GM19351 (cell line): ENCODE measurements at regions not wholly inside any gene's neighbourhood (a gene's known extent, or its start where the extent isn't known, plus 50 kb on each side); places are given as distances from the start of the nearest gene placed in this dataset.
"Not testable (repeated sequence)": the region's sequence is repeated elsewhere in the genome, so short reads cannot be mapped to it uniquely, and the experiment has no call there.

Experiments used
- ATAC-seq: cut with Tn5 transposase; IDR thresholded peaks from one replicate; pipeline ENCODE4 v1.9.1; 2021; ENCODE audit warnings: mild to moderate bottlenecking, moderate library complexity; ENCODE audit not compliant: unreplicated experiment

DNA sequence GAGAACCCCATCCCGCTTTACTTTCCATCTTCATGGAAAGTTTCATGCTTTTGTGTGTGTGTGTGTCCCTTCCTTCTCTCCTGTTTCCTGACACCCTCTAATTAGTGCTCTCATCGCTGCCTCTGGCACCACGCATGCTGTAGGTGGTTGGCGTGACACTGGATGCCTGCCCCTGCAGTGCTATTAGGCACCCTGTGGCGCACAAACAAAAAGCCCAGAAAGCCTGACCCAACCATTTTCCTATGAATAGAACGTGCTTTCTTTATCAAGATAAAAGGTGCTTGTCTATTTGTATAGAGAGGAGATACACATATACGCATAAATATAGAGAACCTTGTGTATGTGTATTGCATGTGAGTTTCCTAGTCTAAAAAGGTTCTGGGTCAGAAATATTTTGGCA lies 120.8 kb upstream of the CDCA7L start:
- no peak for ATAC-seq

DNA sequence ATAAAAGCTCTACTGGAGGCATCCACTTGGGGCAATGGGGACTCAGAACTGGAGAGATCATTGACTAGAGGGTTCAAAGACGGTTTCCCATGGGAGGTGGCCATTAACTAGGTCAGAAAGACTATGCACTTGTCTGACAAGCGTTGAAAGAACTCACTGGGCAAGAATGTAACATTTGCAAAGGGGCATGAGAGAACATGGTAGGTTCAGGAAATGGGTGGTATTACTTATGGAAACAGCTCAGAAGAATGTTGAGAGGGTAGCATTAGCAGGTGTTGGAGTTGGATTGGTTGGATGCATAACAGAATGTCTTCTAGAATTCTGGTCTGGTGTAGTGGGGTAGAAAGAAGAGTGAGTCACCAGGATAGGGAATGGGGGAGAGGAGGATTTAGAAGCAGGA lies 119.1 kb upstream of the CDCA7L start:
- ATAC-seq: no peak

DNA sequence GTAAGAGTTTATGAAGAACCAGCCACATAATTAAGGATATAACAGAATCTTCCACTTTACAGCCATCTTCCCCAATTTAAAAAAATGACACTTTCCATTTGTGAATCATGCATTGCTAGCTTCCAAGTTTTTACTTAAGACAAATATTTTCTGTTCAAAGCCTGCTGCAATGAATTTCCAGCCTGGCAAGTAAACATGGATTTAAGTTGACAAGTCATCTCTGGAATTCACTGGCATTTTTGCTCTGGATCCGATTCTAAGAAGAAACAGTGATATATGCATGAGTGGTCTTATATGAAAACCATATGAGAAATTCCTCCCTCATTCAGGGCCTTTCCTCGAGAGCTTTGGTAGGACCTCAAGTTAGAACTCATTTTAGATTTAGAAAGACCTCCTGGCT lies 116.1 kb upstream of the CDCA7L start:
- ATAC-seq: no peak

DNA sequence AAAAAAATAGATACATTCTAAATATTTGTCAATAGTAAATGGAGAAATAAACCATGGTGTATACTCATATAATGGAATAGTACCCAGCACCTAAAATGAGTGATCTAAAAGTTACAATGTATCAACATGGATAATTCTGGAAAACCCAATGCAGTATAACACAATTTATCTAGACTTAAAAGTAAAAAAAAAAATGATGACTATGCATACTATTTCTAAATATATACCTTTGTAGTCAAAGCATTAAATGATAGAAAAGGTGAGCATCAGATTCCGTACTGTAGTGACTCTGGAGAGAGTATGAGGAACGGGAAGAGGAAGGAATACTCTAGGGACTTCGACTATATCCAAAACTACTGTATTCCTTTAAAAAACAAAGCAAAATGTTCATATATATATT lies 115.2 kb upstream of the CDCA7L start:
- no peak for ATAC-seq

DNA sequence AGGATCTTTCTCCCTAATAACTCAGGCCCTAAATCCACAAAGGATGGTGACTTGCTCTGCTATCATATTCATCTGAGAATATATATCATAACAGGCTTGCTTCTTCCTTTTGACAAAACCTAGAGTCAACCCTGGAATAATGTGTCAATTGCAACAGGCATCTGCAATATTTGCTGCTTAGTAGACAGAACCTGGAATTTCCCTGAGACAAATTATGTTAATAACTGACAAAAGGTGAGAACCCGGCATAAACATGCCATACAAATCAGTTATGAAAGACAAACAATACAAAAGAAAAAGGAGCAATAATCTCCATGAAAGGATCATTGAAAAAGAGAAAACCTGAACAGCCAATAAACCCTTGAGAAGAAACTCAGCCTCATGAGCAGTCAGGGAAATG lies 114.5 kb upstream of the CDCA7L start:
- ATAC-seq: no peak

DNA sequence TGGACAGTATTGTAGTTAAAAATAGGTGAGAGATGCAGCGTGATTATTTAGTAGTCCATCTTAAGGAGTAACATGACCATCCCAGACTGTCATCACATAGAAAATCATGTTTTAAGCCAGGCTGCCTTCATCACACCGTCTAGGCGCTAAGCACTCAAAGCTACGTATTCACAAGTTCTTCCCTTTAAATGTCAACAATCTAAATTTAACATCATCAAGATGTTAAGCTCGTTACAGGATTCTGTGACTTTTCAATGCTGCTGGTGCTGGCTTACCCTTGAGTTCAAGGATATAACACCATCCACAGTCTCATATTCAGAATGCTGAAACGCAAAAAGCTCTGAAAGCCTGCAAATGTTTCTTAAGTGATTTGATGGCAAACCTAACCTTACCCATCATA lies 109.5 kb upstream of the CDCA7L start:
- no peak for ATAC-seq

DNA sequence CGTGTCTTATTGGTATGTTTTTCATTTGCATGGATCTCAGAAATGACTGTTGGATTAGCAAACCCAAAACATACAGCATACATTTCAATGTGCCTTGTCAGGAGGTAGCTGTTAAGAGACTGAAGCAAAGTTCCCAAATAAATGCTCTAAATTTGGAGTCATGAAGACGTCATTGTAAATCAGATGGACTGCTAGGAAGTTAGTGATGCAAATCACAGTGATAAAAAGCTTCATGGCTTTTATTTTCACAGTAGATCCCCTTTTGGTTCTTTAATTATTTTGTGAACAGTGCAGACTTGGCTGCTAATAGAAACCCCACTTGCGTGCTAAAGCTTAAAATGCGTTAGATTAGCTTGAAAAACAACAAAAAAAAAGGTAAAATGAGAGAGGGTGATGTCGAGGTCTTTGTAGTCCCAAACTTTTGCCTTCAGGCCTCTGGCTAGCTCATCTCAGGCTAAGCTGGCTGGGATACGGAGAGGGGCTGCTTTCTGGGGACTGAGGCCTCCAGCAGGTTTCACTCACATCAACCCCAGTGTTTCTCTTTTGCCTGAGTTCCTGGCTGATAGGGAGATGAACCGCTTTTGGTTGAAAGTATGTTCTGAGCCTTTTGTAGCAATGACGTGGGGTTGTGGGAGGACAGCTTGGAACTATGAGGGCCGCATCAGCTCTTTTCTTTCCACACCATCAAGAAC lies 107.1 kb upstream of the CDCA7L start:
- ATAC-seq: no peak

DNA sequence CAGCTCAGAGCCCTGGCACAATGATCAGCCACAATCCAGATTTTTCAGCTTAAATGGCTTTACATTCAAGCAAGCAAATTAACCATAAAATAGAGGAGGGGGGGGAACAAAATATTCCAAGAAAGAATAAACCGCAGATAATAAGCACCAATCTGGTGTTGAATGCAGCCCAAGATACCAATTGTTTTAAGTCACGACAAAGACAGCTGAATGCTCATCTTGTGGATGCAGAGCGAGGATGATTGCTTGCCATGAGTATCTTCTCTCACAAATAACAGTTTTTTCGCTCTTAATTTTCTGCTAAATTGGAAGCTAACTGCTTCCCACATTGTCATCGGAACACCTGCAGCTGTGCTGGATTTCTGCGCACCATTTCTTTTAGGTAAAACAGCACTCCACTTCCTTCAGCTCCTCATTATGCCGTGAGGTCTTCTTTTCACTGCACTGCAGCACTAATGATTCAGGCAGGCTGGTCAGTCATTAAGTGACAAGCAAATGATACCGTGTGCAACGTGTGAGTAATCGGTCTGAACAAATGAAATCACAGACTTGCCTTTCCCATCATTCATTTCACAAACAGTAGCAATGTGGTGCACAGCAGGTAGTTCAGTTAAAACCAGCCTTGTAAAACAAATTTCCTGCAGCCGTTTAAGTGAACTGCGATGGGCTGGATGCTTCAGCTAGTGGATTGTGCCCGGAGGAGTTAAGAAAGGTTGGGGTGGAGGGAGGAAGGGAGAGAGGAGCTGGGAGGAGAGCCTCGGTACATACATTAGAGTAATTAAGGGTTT lies 106.4 kb upstream of the CDCA7L start:
- no peak for ATAC-seq

DNA sequence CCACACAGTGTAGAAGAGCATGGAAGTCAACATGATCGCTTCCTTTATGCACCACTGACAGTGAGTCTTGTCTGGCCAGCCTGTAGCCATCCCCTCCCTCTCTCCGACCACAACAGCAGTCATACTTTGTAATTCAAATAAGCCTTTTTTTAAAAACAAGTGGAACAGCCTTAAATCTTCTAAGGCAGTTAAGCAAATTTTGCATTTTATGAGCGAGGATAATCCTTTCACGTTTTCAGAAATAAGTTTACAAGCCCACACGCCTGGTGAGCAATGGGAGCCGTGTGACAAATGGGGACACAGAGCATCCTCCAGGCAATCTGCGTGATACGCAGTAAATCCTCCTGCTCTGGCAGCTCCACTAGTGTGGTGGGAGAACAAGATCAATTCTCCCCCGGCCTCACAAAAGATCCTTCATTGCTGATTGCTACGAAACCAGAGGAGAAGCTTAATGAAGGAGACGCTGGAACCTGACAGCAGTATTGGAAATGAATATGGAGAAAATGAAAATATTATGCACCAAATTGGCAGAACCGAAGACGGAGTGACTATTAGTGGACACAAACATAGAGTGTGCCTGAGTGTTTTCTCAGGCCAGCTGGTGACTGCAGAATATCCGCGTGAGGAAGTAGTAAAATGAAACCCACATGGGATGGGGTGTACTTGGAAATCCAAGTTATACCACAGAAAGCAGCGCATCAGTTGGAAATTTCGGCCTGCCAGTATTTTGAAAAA lies 104.2 kb upstream of the CDCA7L start:
- no peak for ATAC-seq

DNA sequence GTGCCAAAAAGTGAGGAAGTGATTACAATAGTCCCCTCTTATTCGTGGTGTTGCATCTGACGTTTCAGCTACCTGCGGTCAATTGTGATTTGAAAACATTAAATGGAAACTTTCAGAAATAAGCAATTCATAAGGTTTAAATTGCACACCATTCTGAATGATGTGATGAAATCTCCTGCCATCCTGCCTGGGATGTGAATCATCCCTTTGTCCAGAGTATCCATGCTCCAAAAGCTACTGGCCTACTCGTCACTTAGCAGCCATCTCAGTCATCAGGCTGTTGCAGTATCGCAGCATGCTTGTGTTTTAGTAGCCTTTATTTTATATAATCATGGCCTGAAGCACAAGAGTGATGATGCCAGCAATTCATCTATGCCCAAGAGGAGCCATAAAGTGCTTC lies 97.7 kb upstream of the CDCA7L start:
- ATAC-seq: no peak

DNA sequence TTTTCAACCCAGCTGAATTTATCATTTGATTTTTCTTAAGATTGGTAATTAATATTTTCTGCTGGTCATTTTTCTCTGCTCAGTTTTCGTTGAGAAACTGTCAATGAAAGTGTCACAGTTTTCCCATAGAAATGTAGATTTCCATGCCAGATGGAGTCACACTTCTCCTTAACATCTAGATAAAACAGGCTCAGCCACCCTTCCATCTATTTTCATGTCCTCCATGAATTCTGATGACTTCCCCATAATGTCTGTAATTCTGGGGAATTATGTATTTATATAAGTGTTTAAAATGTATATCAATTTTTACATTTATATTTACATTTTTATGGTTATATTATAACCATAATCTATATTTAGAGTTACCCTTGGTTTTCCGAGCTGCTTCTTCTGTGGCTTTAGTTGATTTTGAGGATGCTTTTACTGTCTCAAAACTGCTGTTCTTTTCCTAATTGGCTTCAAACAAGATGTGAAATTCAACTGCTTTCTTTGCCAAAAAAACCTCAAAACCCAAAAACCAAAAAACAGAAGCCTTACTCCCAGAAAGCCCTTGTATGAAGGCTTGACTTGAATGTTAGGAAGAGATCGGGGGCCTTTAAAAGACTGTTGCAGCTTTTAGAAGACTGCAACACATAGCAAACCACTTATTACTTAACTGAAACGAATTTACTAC lies 95.4 kb upstream of the CDCA7L start:
- ATAC-seq: no peak

DNA sequence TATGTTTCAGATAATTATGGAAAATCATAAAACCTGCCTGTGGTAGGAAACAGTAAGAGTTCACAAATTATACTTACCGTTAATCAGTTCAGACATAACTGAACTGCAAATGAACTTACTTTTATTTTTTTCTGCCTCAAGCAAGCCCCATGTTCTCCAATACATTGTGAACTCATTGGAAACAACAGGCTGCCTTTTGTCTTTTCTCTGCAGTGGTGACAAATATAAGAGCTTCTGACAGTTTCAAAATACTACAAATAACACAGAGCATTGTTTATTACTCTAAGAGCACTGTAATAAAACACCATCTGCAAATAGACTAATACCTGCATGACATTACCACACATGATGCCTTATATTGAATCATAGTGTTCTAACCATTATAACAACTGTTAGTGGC lies 94.0 kb upstream of the CDCA7L start:
- ATAC-seq: no peak

DNA sequence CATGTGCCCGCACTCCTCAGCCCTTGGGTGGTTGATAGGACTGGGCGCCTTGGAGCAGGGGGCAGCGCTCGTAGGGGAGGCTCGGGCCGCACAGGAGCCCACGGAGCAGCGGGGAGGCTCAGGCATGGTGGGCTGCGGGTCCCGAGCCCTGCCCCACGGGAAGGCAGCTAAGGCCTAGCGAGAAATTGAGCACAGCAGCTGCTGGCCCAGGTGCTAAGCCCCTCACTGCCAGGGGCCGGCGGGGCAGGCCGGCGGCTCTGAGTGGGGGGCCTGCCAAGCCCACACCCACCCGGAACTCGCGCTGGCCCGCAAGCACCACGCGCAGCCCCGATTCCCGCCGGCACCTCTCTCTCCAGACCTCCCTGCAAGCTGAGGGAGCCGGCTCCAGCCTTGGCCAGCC lies 86.7 kb upstream of the CDCA7L start:
- ATAC-seq: not testable (repeated sequence)

DNA sequence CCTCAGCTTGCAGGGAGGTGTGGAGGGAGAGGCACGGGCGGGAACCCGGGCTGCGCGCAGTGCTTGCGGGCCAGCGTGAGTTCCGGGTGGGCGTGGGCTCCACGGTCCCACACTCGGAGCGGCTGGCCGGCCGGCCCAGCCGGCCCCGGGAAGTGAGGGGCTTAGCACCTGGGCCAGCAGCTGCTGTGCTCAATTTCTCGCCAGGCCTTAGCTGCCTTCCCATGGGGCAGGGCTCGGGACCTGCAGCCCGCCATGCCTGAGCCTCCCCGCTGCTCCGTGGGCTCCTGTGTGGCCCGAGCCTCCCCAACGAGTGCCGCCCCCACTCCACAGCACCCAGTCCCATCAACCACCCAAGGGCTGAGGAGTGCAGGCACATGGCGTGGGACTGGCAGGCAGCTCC lies 83.0 kb upstream of the CDCA7L start:
- ATAC-seq: not testable (repeated sequence)

DNA sequence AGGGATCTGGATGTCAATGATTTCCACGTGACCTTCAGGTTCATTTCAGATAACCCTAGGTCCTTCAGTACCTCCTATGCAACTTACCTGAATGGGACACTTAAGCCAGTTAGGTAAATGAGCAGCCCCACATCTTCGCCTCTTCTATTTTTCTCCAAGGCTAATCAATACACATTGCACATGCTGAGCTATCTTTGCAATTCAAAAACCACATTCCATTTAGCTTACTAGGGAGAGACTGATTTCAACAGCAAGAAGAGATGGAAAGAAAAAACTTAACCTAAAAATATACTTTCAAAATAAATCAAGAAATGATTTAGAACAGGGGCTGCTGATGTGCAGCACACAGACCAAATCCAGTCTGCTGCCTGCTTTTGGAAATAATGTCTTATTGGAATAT lies 81.8 kb upstream of the CDCA7L start:
- no peak for ATAC-seq

DNA sequence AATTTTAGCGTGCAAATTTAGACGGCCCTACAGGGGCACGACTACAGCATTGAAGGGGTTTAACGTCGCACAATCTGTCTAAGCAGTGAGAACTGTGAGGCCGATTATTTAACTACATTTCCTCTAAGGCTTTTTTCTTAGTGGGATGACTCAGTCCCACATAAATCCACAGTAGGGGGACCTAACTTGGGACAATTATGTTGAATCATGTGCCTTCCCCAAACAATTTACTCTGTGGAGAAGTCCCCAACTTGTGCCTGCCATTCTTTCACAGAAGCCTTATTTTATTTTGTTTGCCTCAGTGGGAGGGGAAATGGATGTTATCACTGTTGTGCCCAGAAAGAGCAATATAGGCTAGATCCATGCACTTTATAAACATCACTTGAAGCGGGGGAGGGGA lies 80.3 kb upstream of the CDCA7L start:
- no peak for ATAC-seq

DNA sequence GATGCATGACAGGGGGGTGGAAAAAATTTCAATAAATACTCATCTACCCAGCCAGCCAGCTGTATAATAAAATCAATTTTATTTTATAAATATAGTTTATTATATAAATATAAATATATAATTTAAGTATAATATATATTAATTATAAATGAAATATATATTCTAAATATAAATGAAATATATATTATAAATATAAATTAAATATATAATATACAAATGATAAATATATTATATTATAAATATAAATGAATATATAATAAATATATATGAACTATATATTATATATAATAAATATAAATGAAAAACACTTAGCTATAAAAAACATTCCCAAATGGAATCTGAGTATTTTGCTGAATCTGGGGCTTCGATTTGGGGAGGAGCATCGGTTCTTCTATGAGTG lies 79.4 kb upstream of the CDCA7L start:
- ATAC-seq: no peak

DNA sequence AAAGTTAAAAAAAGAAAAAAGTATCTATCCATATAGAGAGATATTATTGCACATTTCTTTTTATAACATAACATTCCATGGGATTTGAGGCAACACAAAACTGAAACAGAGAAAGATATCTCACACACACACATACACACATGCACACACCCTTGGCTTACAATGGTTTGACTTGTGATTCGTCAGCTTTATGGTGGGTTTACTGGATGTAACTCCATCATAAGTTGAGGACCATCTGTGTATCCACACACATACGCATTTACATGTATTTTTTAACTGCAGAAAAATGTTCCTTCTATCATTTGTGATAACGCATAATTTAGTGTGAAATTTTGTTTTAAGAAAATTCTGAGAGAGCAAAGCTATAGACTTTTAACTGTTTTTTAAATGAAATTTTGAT lies 74.2 kb upstream of the CDCA7L start:
- ATAC-seq: no peak

DNA sequence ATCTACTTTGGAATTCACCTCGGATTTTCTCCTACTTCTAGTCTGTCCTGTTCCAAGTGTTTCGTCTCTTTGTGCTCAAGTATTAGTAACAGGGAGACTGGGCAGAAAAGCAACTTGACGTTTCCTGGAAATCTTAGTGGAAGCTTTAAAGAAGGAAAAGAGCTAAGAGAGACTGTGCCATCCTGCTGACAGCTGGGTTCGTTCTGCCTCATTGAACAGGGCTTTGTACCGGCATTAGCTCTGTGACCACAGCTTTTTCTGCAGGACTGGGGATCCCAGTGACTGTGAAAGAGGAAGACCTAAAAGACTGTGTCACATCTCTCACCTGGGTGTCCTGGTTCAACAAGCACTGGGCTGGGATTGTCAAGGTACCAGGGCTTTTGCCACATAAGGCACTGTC lies 70.8 kb upstream of the CDCA7L start:
- ATAC-seq: no peak

DNA sequence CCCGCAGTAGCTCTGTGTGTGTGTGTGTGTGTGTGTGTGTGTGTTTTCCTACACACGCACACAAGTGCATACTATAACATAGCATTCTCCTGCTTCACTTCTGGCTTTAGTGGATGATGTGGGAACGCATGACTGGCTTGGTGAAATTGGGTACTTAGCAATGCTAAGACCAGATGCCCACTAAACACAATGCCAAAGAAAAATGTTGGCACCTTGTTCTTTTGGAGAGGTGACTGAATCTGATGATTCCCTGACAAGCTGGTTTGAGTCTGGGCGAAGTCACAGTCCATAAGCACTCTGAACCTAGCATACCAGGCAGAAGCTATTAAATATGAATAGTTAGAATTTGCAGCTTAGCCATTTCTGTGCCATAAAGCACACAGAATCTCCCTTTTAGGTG lies 68.0 kb upstream of the CDCA7L start:
- ATAC-seq: no peak

DNA sequence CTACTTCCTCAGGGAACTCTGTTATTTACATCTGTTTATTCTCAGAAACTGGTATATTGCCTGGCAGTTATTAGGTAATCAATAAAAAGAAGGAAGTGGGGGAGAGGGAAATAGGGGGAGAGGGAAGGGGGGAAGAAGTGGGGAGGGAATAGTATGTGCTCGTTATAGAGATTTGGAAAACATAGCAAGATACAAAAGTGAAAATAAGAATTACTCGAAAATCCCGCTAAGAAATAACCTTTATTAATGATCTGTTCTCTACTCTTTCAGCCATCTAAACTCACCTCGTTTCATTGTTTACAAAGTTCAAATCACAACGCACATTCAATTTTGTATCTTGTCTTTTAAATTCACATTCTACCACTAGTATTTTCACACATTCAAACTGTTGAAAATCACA lies 63.0 kb upstream of the CDCA7L start:
- ATAC-seq: no peak

DNA sequence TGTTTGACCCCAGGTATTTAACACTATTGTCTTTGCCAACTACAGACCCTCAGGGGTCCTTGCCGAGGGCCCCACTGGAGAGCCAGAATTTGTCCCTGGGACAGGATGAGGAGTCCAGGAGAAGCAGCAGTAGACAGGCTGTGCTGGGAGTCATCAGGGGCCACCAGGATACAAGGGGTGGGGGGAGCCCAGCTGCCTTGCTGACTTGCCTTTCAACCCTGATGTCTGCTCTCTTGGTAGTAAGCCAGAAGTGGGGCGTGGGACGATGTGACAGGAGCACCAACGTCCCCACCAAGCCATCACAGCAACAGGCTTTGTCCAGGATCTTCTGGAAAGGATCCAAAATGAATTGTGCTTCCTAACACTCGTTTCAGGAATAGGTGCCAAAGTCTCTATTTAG lies 62.4 kb upstream of the CDCA7L start:
- no peak for ATAC-seq
